ENCODE measurements at regions not wholly inside any gene's neighbourhood (a gene's known extent, or its start where the extent isn't known, plus 50 kb on each side); places are given as distances from the start of the nearest gene placed in this dataset.

DNA sequence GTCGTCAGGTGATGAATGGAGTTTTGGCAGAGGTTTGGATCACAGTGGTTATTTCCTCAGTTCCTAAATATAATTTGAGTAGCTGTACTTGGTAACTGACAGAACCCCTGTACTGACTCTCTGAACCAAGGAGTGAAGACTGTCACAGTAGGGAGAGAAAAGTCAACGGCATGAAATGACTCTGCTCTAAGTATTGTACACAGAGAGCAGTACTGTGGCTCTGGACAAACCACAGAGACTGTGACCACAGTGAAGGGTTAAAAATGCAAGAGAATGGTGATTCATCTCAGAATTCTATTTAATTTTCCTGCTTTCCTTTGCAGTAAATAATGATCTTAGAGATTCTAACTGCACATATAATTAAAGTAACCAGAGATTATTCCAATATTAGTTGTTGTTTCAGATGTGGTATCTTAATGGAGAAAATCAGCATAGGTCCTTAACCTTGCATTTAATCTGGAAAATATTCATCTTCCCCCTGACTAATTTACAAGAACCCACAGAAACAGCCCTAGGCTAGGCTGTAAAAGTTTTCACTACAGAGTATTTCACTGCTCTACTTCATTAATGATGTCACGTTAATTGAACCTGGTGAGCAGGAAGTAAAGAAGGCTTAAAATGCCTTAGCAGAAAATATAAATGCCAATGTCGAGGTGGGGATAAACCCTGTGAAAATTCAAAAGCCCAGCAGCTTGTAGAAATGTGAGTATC lies 221.9 kb downstream of the LIG4 start:
- H3K27ac ChIP-seq (ENCODE audit: low read depth in 1 of 2, low read length in 1 of 2): no peak overlapping the region
- TF ChIP-seq, protein P1, sequence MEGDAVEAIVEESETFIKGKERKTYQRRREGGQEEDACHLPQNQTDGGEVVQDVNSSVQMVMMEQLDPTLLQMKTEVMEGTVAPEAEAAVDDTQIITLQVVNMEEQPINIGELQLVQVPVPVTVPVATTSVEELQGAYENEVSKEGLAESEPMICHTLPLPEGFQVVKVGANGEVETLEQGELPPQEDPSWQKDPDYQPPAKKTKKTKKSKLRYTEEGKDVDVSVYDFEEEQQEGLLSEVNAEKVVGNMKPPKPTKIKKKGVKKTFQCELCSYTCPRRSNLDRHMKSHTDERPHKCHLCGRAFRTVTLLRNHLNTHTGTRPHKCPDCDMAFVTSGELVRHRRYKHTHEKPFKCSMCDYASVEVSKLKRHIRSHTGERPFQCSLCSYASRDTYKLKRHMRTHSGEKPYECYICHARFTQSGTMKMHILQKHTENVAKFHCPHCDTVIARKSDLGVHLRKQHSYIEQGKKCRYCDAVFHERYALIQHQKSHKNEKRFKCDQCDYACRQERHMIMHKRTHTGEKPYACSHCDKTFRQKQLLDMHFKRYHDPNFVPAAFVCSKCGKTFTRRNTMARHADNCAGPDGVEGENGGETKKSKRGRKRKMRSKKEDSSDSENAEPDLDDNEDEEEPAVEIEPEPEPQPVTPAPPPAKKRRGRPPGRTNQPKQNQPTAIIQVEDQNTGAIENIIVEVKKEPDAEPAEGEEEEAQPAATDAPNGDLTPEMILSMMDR (IDR thresholded peaks at IDR 0.05; ENCODE audit: control extremely low read depth, extremely low read depth): no peak
- no peak for DNase-seq
- no peak overlapping the region for H3K4me3 ChIP-seq
- H3K4me1 ChIP-seq (ENCODE audit: control insufficient read depth in 5 of 5, insufficient read depth in 5 of 5, low read length in 5 of 5): no peaks in the 10 kb centered on the region
- no peaks in the 10 kb centered on the region for H3K27me3 ChIP-seq (ENCODE audit: control insufficient read depth in 3 of 3, insufficient read depth in 3 of 3, low read length in 2 of 3)
- 64 to 65% methylated on average over 4 of the region's 4 CpGs for WGBS, 2 donors
- no peak overlapping the region for H3K9ac ChIP-seq (ENCODE audit: insufficient read depth in 1 of 2, low read length in 2 of 2)
- H3K9me3 ChIP-seq (ENCODE audit: control insufficient read depth in 4 of 4, insufficient read depth in 3 of 4, low read length in 3 of 4): no peaks in the 10 kb centered on the region
- H3K36me3 ChIP-seq (ENCODE audit: control insufficient read depth in 4 of 4, insufficient read depth in 4 of 4, low read length in 4 of 4): no peaks in the 10 kb centered on the region
- no peak for ATAC-seq (ENCODE audit: insufficient read depth, low FRiP score)

DNA sequence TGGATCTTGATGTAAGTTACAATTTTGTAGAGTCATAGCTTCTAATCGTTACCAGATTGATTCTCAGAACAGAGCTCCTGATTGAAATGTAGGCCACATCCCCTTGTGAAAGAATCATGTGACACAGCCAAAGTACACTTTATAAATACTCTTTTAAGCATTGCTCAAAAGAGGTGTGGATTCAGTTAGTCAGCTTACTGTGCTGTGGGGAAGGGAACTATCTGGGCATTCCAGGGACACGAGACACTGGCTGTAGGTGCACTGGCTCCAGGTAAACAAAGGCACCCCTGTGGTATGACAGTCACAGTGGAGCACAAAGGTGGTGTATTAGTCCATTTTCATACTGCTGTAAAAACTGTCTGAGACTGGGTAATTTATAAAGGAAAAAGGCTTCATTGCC lies 222.8 kb downstream of the LIG4 start:
- TF ChIP-seq, protein P1 (IDR thresholded peaks at IDR 0.05; ENCODE audit: control extremely low read depth, extremely low read depth): no peak
- Histone ChIP-seq H3K36me3 (ENCODE audit: control insufficient read depth in 4 of 4, insufficient read depth in 4 of 4, low read length in 4 of 4) (no peaks in the 10 kb centered on the region), H3K9ac (ENCODE audit: insufficient read depth in 1 of 2, low read length in 2 of 2) (no peak overlapping the region), H3K4me1 (ENCODE audit: control insufficient read depth in 5 of 5, insufficient read depth in 5 of 5, low read length in 5 of 5) (no peaks in the 10 kb centered on the region), H3K27me3 (ENCODE audit: control insufficient read depth in 3 of 3, insufficient read depth in 3 of 3, low read length in 2 of 3) (no peaks in the 10 kb centered on the region), H3K4me3 (no peak overlapping the region), H3K9me3 (ENCODE audit: control insufficient read depth in 4 of 4, insufficient read depth in 3 of 4, low read length in 3 of 4) (no peaks in the 10 kb centered on the region), H3K27ac (ENCODE audit: low read depth in 1 of 2, low read length in 1 of 2) (no peak overlapping the region)
- DNase-seq (no peak), ATAC-seq (ENCODE audit: insufficient read depth, low FRiP score) (no peak)
- WGBS, 2 donors: 66 to 84% methylated on average over 2 of the region's 2 CpGs

GRCh38 chr13:107977071-107977574 lies 238.2 kb downstream of the LIG4 start:
- H3K9me3 ChIP-seq (ENCODE audit: control insufficient read depth in 4 of 4, insufficient read depth in 3 of 4, low read length in 3 of 4): no peaks in the 10 kb centered on the region
- 72 to 79% methylated on average over 4 of the region's 4 CpGs for WGBS, 2 donors

More at GRCh38 chr13:107977071-107977574, 238.2 kb downstream of the LIG4 start:
- no peak overlapping the region for H3K27ac ChIP-seq (ENCODE audit: low read depth in 1 of 2, low read length in 1 of 2)
- no peaks in the 10 kb centered on the region for H3K27me3 ChIP-seq (ENCODE audit: control insufficient read depth in 3 of 3, insufficient read depth in 3 of 3, low read length in 2 of 3)
- DNase-seq (no peak), ATAC-seq (ENCODE audit: insufficient read depth, low FRiP score) (no peak)
- no peak overlapping the region for H3K9ac ChIP-seq (ENCODE audit: insufficient read depth in 1 of 2, low read length in 2 of 2)
- no peaks in the 10 kb centered on the region for H3K4me1 ChIP-seq (ENCODE audit: control insufficient read depth in 5 of 5, insufficient read depth in 5 of 5, low read length in 5 of 5)
- no peaks in the 10 kb centered on the region for H3K36me3 ChIP-seq (ENCODE audit: control insufficient read depth in 4 of 4, insufficient read depth in 4 of 4, low read length in 4 of 4)
- TF ChIP-seq, protein P1 (IDR thresholded peaks at IDR 0.05; ENCODE audit: control extremely low read depth, extremely low read depth): no peak
- no peak overlapping the region for H3K4me3 ChIP-seq

Data from lung (tissue), 11 donors.